ENCODE measurements at regions not wholly inside any gene's neighbourhood (a gene's known extent, or its start where the extent isn't known, plus 50 kb on each side); places are given as distances from the start of the nearest gene placed in this dataset.

GRCh38 chr21:27622631-27623030 lies 655.7 kb upstream of the ADAMTS5 start:
- no peaks in the 10 kb centered on the region for H3K4me1 Mint-ChIP-seq
- TF ChIP-seq CTCF (conservative IDR thresholded peaks at IDR 0.05), result no peak
- no peak for DNase-seq (ENCODE audit: low read depth, low spot score)
- H3K9me3 Mint-ChIP-seq, result peaks cover 4% of the 10 kb centered on the region
- no peaks in the 10 kb centered on the region for H3K27me3 Mint-ChIP-seq (ENCODE audit: low read depth)
- H3K36me3 Mint-ChIP-seq (ENCODE audit: low read depth), result no peaks in the 10 kb centered on the region
- no peak overlapping the region for H3K4me3 Mint-ChIP-seq
- no peak overlapping the region for H3K27ac Mint-ChIP-seq (ENCODE audit: unreplicated experiment)

DNA sequence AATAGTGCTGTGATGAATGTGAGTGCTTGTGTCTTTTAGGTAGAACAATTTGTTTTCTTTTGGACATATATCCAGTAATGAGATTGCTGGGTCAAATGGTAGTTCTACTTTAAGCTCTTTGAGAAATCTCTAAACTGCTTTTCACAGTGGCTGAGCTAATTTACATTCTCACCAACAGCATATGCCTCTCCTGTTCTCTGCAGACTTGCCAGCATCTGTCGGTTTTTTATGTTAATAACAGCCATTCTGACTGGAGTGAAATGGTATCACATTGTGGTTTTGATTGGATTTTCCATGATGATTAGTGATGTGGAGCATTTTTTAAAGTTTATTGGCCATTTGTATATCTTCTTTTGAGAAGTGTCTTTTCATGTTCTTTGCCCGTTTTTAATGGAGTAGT lies 647.3 kb upstream of the ADAMTS5 start:
- TF ChIP-seq CTCF (conservative IDR thresholded peaks at IDR 0.05), result no peak
- H3K4me3 Mint-ChIP-seq, result no peak overlapping the region
- no peaks in the 10 kb centered on the region for H3K36me3 Mint-ChIP-seq (ENCODE audit: low read depth)
- no peak for DNase-seq (ENCODE audit: low read depth, low spot score)
- no peak overlapping the region for H3K27ac Mint-ChIP-seq (ENCODE audit: unreplicated experiment)
- H3K27me3 Mint-ChIP-seq (ENCODE audit: low read depth), result no peaks in the 10 kb centered on the region
- no peaks in the 10 kb centered on the region for H3K4me1 Mint-ChIP-seq
- peaks cover 2% of the 10 kb centered on the region for H3K9me3 Mint-ChIP-seq

GRCh38 chr21:27606422-27606821 lies 639.5 kb upstream of the ADAMTS5 start:
- peaks cover 5% of the 10 kb centered on the region for H3K9me3 Mint-ChIP-seq
- no peaks in the 10 kb centered on the region for H3K27me3 Mint-ChIP-seq (ENCODE audit: low read depth)
- TF ChIP-seq CTCF (conservative IDR thresholded peaks at IDR 0.05), result no peak
- H3K4me3 Mint-ChIP-seq, result no peak overlapping the region
- H3K36me3 Mint-ChIP-seq (ENCODE audit: low read depth), result no peaks in the 10 kb centered on the region
- no peak for DNase-seq (ENCODE audit: low read depth, low spot score)
- no peak overlapping the region for H3K27ac Mint-ChIP-seq (ENCODE audit: unreplicated experiment)
- no peaks in the 10 kb centered on the region for H3K4me1 Mint-ChIP-seq

GRCh38 chr21:27596196-27596595 lies 629.3 kb upstream of the ADAMTS5 start:
- Mint-ChIP-seq H3K27ac (ENCODE audit: unreplicated experiment) (no peak overlapping the region), H3K9me3 (no peaks in the 10 kb centered on the region)

DNA sequence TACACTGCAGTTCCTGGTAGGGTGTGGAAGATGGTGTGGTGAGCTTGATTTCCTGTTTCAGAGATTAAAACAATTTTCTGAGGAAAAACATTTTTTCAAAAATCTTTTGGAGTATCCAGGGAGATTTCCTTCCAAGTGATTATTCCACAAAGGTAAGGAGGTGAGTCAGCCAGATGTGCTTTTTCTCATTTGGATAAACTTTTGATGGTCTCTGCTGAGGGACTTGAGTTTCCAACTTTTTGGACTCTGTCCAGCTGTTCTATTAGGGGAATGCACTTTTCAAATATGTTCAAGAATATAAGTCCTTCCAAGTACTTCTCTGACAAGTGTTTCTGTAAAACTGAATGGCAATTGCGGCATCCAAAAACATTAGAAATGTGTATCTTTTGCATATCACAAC lies 628.8 kb upstream of the ADAMTS5 start:
- Mint-ChIP-seq H3K27me3 (ENCODE audit: low read depth) (peaks cover 16% of the 10 kb centered on the region), H3K9me3 (no peaks in the 10 kb centered on the region), H3K4me3 (no peak overlapping the region), H3K4me1 (no peaks in the 10 kb centered on the region), H3K36me3 (ENCODE audit: low read depth) (no peaks in the 10 kb centered on the region), H3K27ac (ENCODE audit: unreplicated experiment) (no peak overlapping the region)
- TF ChIP-seq CTCF (conservative IDR thresholded peaks at IDR 0.05), result no peak
- no peak for DNase-seq (ENCODE audit: low read depth, low spot score)

More at GRCh38 chr21:27596196-27596595, 629.3 kb upstream of the ADAMTS5 start:
- H3K4me1 Mint-ChIP-seq, result no peaks in the 10 kb centered on the region
- H3K36me3 Mint-ChIP-seq (ENCODE audit: low read depth), result no peaks in the 10 kb centered on the region
- no peak for DNase-seq (ENCODE audit: low read depth, low spot score)
- TF ChIP-seq CTCF (conservative IDR thresholded peaks at IDR 0.05), result no peak
- no peak overlapping the region for H3K4me3 Mint-ChIP-seq
- H3K27me3 Mint-ChIP-seq (ENCODE audit: low read depth), result peaks cover 16% of the 10 kb centered on the region

- TF ChIP-seq CTCF (conservative IDR thresholded peaks at IDR 0.05), result no peak
Observed at GRCh38 chr21:27590271-27590670, 623.4 kb upstream of the ADAMTS5 start.

More at GRCh38 chr21:27590271-27590670, 623.4 kb upstream of the ADAMTS5 start:
- no peak for DNase-seq (ENCODE audit: low read depth, low spot score)
- Mint-ChIP-seq H3K9me3 (no peaks in the 10 kb centered on the region), H3K36me3 (ENCODE audit: low read depth) (no peaks in the 10 kb centered on the region), H3K4me3 (no peak overlapping the region), H3K27ac (ENCODE audit: unreplicated experiment) (no peak overlapping the region), H3K27me3 (ENCODE audit: low read depth) (no peaks in the 10 kb centered on the region), H3K4me1 (no peaks in the 10 kb centered on the region)

Data from neural crest cell (in vitro differentiated cells).